Endothelial cell of umbilical vein (primary cell): ENCODE measurements at regions not wholly inside any gene's neighbourhood (a gene's known extent, or its start where the extent isn't known, plus 50 kb on each side); places are given as distances from the start of the nearest gene placed in this dataset.

Experiments
- BruUV-seq: library from RNA; stranded (reverse); fragments of 400-500 nt; replicated peaks from 2 replicates; lab custom pipeline; 2021; lab: Mats Ljungman, UMichigan
- CTCF ChIA-PET: fragments of 300-600, 350-600 bp; sonication (Branson Sonifier 250); formaldehyde crosslinking; loops from one replicate; lab custom pipeline; 2021; ENCODE audit warnings: antibody characterized with exemption, inconsistent platforms; lab: Charles Lee
- POLR2A ChIA-PET: fragments of 300-600, 350-600 bp; sonication (Branson Sonifier 250); formaldehyde crosslinking; loops from one replicate; lab custom pipeline; 2021; ENCODE audit warnings: antibody characterized with exemption, inconsistent platforms; lab: Charles Lee
- DNase-seq: peaks from one replicate; pipeline ENCODE4 v3.0.0-alpha.2; 2011; ENCODE audit warnings: low read depth, low spot score
- FAIRE-seq: peaks from 2 replicates; lab custom pipeline; 2011; peaks lifted over from hg19 to GRCh38; lab: Jason Lieb, UNC
- H2AFZ ChIP-seq: 2 replicates; pipeline ENCODE4 v1.6.0; 2012; ENCODE audit warnings: low read depth, low read length, control low read depth, inconsistent platforms
- H3K27ac ChIP-seq: 2 replicates; pipeline ENCODE4 v1.5.1; 2011; ENCODE audit warnings: low read depth, mild to moderate bottlenecking, control low read depth, low read length, moderate library complexity; ENCODE audit not compliant: insufficient read depth
- H3K27me3 ChIP-seq, 2 experiments: 2 replicates each; pipeline versions ENCODE4 v1.6.0 to v1.6.1; 2011; ENCODE audit warnings: low read length in 2 of 2, mixed read lengths in 1 of 2; ENCODE audit not compliant: control insufficient read depth in 2 of 2, insufficient read depth in 2 of 2
- H3K36me3 ChIP-seq, 2 experiments: 2 replicates in 1 of 2; 3 replicates in 1 of 2; pipeline ENCODE4 v1.5.1; 2011; ENCODE audit warnings: low read length in 2 of 2, mild to moderate bottlenecking in 1 of 2, moderate library complexity in 1 of 2; ENCODE audit not compliant: control insufficient read depth in 2 of 2, insufficient read depth in 2 of 2; ENCODE audit errors: extremely low read depth in 1 of 2
- H3K4me1 ChIP-seq: 3 replicates; pipeline ENCODE4 v1.5.1; 2011; ENCODE audit warnings: mild to moderate bottlenecking, low read length; ENCODE audit not compliant: control insufficient read depth, insufficient read depth; ENCODE audit errors: extremely low read depth
- H3K4me2 ChIP-seq: 2 replicates; pipeline ENCODE4 v1.6.1; 2011; ENCODE audit warnings: low read length, control low read depth, mixed read lengths; ENCODE audit not compliant: insufficient read depth
- H3K4me3 ChIP-seq, 3 experiments: fragments of 200-600 bp in 1 of 3; sonication (generic), shearing (Covaris generic) in 1 of 3; replicated peaks in 1 of 3; 2 replicates each; pipeline ENCODE4 v1.5.1; 2011 to 2016; ENCODE audit warnings: control low read depth in 3 of 3, low read length in 3 of 3, mild to moderate bottlenecking in 2 of 3, inconsistent platforms in 1 of 3, low read depth in 1 of 3, moderate library complexity in 1 of 3; ENCODE audit not compliant: insufficient read depth in 1 of 3
- H3K79me2 ChIP-seq: 2 replicates; pipeline ENCODE4 v1.6.0; 2012; ENCODE audit warnings: low read length, inconsistent platforms; ENCODE audit not compliant: control insufficient read depth, insufficient read depth
- H3K9ac ChIP-seq: replicated peaks from 2 replicates; pipeline ENCODE3; 2011; ENCODE audit warnings: low read length, control low read depth; ENCODE audit not compliant: insufficient read depth; ENCODE audit errors: extremely low read depth
- H3K9me1 ChIP-seq: replicated peaks from 3 replicates; pipeline ENCODE4 v1.6.0; 2011; ENCODE audit warnings: mild to moderate bottlenecking, low read length; ENCODE audit not compliant: control insufficient read depth, insufficient read depth; ENCODE audit errors: extremely low read depth
- H3K9me3 ChIP-seq: replicated peaks from 2 replicates; pipeline ENCODE4 v1.5.1; 2012; ENCODE audit warnings: low read length, inconsistent platforms; ENCODE audit not compliant: control insufficient read depth, insufficient read depth
- H4K20me1 ChIP-seq: replicated peaks from 2 replicates; pipeline ENCODE3; 2011; ENCODE audit warnings: mild to moderate bottlenecking, low read length; ENCODE audit not compliant: control insufficient read depth, insufficient read depth; ENCODE audit errors: extremely low read depth
- CTCF ChIP-seq, 2 donors: IDR thresholded peaks; 1 replicate in 1 of 2; 2 replicates in 1 of 2; pipeline ENCODE4 v1.5.1; 2011; ENCODE audit warnings: low read length in 2 of 2, mild to moderate bottlenecking in 2 of 2, moderate library complexity in 2 of 2, control low read depth in 1 of 2, inconsistent platforms in 1 of 2, low read depth in 1 of 2; ENCODE audit not compliant: insufficient read depth in 1 of 2; ENCODE audit errors: extremely low read depth in 1 of 2
- GATA2 ChIP-seq: IDR thresholded peaks from 2 replicates; pipeline ENCODE4 v1.7.0; 2011; ENCODE audit warnings: low read depth, mild to moderate bottlenecking, moderate library complexity, mixed read lengths, low read length; ENCODE audit not compliant: insufficient read length, insufficient read depth
- JUN ChIP-seq: IDR thresholded peaks from 2 replicates; pipeline ENCODE4 v1.6.1; 2011; ENCODE audit warnings: borderline replicate concordance, low read depth; ENCODE audit not compliant: insufficient read length, insufficient read depth
- MAX ChIP-seq: IDR thresholded peaks from 2 replicates; pipeline ENCODE4 v1.6.1; 2011; ENCODE audit not compliant: insufficient read depth, insufficient read length
- POLR2A ChIP-seq: IDR thresholded peaks from 2 replicates; pipeline ENCODE4 v1.6.1; 2012; ENCODE audit warnings: low read depth, mild to moderate bottlenecking, control low read depth, low read length
- dilution Hi-C: fragments of 300-500 bp; cut with MboI; formaldehyde crosslinking; loops from one replicate; pipeline ENCODE4 v1.15.0; 2019; ENCODE audit warnings: low sequenced_read_pairs; ENCODE audit not compliant: extremely low pct_ligation_motif_present
- intact Hi-C: fragments of 100-400 bp; cut with micrococcal nuclease; formaldehyde crosslinking; loops from one replicate; pipeline ENCODE4 v1.10.0; 2022

- intact Hi-C loops, result loop anchor here (5.0 kb wide), 1 partner anchor 1624 kb away; no protein-coding TSS in a partner anchor
Measured at GRCh38 chr18:67218556-67218955, 298.0 kb downstream of the DSEL start.

More at GRCh38 chr18:67218556-67218955, 298.0 kb downstream of the DSEL start:
- Histone ChIP-seq H3K9ac (no peak overlapping the region), H3K9me3 (no peaks in the 10 kb centered on the region), H3K4me3 (no peak overlapping the region), H4K20me1 (no peaks in the 10 kb centered on the region), H3K4me1 (no peaks in the 10 kb centered on the region), H2AFZ (no peak overlapping the region), H3K9me1 (no peaks in the 10 kb centered on the region), H3K36me3 (no peaks in the 10 kb centered on the region), H3K4me2 (no peak overlapping the region), H3K27me3 (no peaks in the 10 kb centered on the region), H3K79me2 (no peaks in the 10 kb centered on the region), H3K27ac (no peak overlapping the region)
- CTCF ChIA-PET, result interaction anchor here (0.7 to 4.1 kb wide), 3 partner anchors 295 to 1442 kb away, joined by 3 to 17 read pairs (median 4); no protein-coding TSS in a partner anchor
- POLR2A ChIA-PET, result no interaction called here
- no peak for DNase-seq
- no peak for TF ChIP-seq MAX
- no peak for TF ChIP-seq GATA2
- TF ChIP-seq JUN, result no peak
- no peak for TF ChIP-seq POLR2A
- TF ChIP-seq CTCF (IDR thresholded peaks at IDR 0.05; ENCODE audit: extremely low read depth in 1 of 2, insufficient read depth in 1 of 2, low read depth in 1 of 2, low read length in 2 of 2), result no peak
- no peak for FAIRE-seq
- dilution Hi-C loops, result no loop called here
- BruUV-seq, result no TSS peak
